DOHH2 (cell line): ENCODE measurements at regions not wholly inside any gene's neighbourhood (a gene's known extent, or its start where the extent isn't known, plus 50 kb on each side); places are given as distances from the start of the nearest gene placed in this dataset.

ENCODE experiments used
- EZH2phosphoT487 ChIP-seq: fragments of 200-600 bp; sonication (generic); IDR thresholded peaks from 2 replicates; pipeline ENCODE4 v1.6.1; 2017; ENCODE audit warnings: borderline replicate concordance, mild to moderate bottlenecking, antibody characterized with exemption, low read length, moderate library complexity, mixed read lengths
- TF ChIP-seq, protein P1 (sequence below): fragments of 200-600 bp; sonication (generic); IDR thresholded peaks from one replicate; pipeline ENCODE4 v1.5.1; 2014; ENCODE audit warnings: antibody characterized with exemption, mild to moderate bottlenecking, low read depth, low read length; ENCODE audit not compliant: poor library complexity, severe bottlenecking

GRCh38 chr12:127559349-127560040, 707.5 kb upstream of the TMEM132C start:
- no peak for TF ChIP-seq EZH2phosphoT487
- TF ChIP-seq, protein P1, sequence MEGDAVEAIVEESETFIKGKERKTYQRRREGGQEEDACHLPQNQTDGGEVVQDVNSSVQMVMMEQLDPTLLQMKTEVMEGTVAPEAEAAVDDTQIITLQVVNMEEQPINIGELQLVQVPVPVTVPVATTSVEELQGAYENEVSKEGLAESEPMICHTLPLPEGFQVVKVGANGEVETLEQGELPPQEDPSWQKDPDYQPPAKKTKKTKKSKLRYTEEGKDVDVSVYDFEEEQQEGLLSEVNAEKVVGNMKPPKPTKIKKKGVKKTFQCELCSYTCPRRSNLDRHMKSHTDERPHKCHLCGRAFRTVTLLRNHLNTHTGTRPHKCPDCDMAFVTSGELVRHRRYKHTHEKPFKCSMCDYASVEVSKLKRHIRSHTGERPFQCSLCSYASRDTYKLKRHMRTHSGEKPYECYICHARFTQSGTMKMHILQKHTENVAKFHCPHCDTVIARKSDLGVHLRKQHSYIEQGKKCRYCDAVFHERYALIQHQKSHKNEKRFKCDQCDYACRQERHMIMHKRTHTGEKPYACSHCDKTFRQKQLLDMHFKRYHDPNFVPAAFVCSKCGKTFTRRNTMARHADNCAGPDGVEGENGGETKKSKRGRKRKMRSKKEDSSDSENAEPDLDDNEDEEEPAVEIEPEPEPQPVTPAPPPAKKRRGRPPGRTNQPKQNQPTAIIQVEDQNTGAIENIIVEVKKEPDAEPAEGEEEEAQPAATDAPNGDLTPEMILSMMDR = peak; percentile 52
